ENCODE measurements at regions not wholly inside any gene's neighbourhood (a gene's known extent, or its start where the extent isn't known, plus 50 kb on each side); places are given as distances from the start of the nearest gene placed in this dataset.
A peak's percentile ranks its signal among the peaks of the same experiment; 100 is the strongest.
"Not testable (repeated sequence)": the region's sequence is repeated elsewhere in the genome, so short reads cannot be mapped to it uniquely, and the experiment has no call there.

DNA sequence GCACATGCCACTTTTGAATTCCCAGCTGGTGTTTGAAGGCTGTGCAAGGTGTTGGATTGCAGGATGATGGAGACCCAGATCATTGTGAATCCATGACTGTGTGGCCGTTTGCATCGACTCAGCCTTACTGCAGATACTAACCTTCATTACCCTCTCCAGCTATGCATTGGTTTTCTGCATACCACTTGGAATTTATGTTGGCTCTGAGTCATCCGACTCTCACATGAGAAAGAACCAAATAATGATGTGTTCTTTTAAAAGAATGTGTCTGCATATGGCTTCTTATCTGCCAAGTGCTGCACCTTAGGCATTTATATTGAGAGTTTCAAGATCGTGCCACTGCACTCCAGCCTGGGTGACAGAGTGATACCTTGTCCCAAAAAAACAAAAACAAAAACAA lies 106.7 kb upstream of the PRKX start:
- intact Hi-C loops (cut with DNase I; ENCODE audit: low total_unique reads): no loop called here
- no peak for TF ChIP-seq POLR2A (IDR thresholded peaks at IDR 0.05)
- TF ChIP-seq, protein P1, sequence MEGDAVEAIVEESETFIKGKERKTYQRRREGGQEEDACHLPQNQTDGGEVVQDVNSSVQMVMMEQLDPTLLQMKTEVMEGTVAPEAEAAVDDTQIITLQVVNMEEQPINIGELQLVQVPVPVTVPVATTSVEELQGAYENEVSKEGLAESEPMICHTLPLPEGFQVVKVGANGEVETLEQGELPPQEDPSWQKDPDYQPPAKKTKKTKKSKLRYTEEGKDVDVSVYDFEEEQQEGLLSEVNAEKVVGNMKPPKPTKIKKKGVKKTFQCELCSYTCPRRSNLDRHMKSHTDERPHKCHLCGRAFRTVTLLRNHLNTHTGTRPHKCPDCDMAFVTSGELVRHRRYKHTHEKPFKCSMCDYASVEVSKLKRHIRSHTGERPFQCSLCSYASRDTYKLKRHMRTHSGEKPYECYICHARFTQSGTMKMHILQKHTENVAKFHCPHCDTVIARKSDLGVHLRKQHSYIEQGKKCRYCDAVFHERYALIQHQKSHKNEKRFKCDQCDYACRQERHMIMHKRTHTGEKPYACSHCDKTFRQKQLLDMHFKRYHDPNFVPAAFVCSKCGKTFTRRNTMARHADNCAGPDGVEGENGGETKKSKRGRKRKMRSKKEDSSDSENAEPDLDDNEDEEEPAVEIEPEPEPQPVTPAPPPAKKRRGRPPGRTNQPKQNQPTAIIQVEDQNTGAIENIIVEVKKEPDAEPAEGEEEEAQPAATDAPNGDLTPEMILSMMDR (IDR thresholded peaks at IDR 0.05): no peak
- no peaks in the 10 kb centered on the region for H3K4me1 ChIP-seq

DNA sequence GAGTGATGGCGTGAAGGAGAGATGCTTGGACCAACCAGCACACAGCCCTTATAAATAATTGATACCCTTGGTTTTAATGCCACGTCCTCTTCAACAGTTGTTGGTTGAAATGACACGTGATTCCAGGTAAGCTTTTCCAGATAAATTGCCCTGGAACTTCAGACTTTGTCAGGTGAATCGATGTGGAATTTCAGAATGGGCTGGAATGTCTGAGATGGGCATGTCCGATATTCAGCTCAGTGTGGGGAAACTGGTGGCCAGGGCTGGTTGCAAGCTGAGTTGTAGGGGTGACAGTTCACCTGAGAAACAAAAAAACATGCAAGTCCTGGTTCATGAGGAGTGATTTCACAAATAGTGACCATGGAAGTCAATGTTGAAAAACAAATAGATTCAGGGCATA lies 104.0 kb upstream of the PRKX start:
- intact Hi-C loops (cut with DNase I; ENCODE audit: low total_unique reads); H3K27ac ChIP-seq; H3K27me3 ChIP-seq; H3K9me3 ChIP-seq; DNase-seq; H3K4me1 ChIP-seq; H3K4me3 ChIP-seq; H3K36me3 ChIP-seq: not testable (repeated sequence)

More for the DNA sequence above, 106.7 kb upstream of the PRKX start:
- Histone ChIP-seq H3K9me3 (no peaks in the 10 kb centered on the region), H3K36me3 (no peaks in the 10 kb centered on the region), H3K27me3 (no peaks in the 10 kb centered on the region), H3K27ac (no peak overlapping the region), H3K4me3 (no peak overlapping the region)
- DNase-seq: no peak

DNA sequence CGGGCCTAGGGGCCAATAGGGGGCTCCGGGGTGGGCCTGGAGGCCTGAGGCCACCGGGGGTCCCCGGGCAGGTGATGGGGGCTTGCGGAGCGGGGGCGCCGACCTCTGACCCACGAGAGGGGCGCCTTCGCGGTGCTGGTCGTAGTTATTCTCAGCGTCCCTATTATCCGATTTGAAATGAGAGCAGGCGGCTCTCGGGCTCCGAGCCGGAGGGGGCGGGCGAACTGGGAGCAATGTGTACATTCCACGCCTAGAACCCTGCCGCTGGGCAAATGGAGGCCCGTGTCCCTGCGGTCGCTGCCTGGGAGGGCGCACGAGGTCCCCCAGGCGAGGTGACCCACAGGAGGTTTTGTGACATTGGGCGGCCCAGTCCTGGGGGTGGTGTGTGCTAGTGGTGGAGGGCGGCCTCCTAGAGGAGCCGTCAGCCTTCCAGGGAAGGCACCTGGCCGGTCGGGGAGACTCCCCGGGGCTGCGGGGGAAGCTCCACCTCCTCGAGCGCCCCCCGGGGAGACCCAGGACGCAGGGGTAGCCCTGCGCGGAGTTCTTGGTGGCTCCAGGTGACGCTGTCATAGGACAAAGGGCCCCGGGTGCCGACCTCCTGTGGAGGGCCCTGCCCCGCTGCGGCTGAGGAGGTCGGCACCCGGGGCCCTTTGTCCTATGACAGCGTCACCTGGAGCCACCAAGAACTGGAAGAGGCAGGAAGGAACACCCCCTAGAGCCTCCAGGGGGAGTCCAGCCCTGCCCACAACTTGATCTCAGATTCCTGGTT lies 102.6 kb upstream of the PRKX start:
- DNase-seq: peak; percentile 48 to 53
- peak overlapping the region; percentile 95 to 97 for H3K27ac ChIP-seq
- TF ChIP-seq POLR2A (IDR thresholded peaks at IDR 0.05): no peak
- TF ChIP-seq, protein P1 (IDR thresholded peaks at IDR 0.05): no peak

DNA sequence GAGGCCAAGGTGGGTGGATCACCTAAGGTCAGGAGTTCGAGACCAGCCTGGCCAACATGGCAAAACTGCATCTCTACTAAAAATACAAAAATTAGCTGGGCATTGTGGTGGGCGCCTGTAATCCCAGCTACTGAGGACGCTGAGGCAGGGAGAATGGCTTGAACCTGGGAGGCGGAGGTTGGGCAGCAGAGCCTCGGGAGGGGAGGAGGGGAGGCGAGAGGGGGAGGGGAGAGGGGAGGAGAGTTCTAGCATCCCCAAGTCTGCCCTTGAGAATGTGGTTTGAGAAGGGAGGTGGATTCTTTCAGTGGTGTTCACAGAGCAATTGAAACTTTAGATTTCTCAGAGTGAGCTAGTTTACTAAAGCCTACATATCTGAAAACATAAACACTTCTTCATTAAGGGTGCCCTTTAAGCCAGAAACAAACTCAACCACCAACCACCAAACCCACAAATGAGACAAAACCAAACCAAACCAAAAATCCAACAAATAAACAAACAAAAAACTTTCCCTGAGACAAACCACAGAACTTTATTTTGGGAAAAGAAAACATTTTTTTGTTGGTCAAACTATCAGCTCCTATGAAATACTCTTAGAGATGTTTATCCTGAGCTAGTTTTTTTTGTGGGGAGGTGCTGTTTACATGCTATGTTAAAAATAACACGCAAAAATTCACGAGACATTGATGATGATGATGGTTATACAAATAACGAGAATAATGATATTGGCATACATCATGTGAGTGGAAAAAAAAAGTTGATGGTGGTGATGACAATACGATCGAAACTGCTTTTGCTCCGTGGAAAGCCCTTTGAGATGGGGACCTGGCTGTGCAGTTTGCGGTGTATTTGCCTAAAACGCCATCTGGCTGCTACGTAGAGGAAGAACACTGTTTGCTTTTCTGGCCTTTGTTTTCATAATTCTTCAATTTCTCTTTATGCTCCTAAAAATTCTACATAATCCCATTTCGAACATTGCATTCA lies 98.2 kb upstream of the PRKX start:
- TF ChIP-seq POLR2A (IDR thresholded peaks at IDR 0.05): no peak
- TF ChIP-seq, protein P1 (IDR thresholded peaks at IDR 0.05): peak; percentile 51 to 59 (median 54)
- DNase-seq: peak in 1 of 2 donors; percentile 18
- intact Hi-C loops (cut with DNase I; ENCODE audit: low total_unique reads): no loop called here
- Histone ChIP-seq H3K36me3 (no peaks in the 10 kb centered on the region), H3K4me3 (no peak overlapping the region), H3K27ac (no peak overlapping the region), H3K9me3 (no peaks in the 10 kb centered on the region), H3K4me1 (no peaks in the 10 kb centered on the region), H3K27me3 (peaks cover 0 to 13% of the 10 kb centered on the region in 2 donors)

More for the DNA sequence above, 102.6 kb upstream of the PRKX start:
- intact Hi-C loops (cut with DNase I; ENCODE audit: low total_unique reads): no loop called here
- Histone ChIP-seq H3K9me3 (no peaks in the 10 kb centered on the region), H3K27me3 (no peaks in the 10 kb centered on the region), H3K4me3 (peak overlapping the region; percentile 45 to 87), H3K4me1 (no peaks in the 10 kb centered on the region), H3K36me3 (no peaks in the 10 kb centered on the region)

DNA sequence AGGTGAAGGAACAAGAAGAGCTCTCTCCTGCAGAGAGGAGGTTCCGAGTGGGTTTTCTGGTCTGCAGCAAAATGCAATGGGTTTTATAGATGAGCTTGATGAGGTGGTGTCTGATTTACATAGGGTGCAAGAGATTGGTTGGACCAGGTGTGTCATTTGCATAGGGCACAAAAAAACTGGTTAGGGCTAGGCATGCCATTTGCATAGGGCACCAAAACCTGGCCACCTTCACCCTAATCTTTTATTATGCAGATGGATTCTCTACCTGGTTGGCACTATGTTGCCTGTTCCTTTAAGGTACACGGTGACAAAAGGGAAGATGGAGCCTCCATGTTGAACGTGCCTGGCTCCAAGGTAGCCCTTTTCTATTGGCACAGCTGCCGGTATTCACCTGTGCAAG lies 94.5 kb upstream of the PRKX start:
- intact Hi-C loops (cut with DNase I; ENCODE audit: low total_unique reads): no loop called here
- no peak for TF ChIP-seq POLR2A (IDR thresholded peaks at IDR 0.05)
- TF ChIP-seq, protein P1 (IDR thresholded peaks at IDR 0.05): no peak
- no peak overlapping the region for H3K4me3 ChIP-seq
- no peak for DNase-seq
- H3K36me3 ChIP-seq: no peaks in the 10 kb centered on the region
- no peak overlapping the region for H3K27ac ChIP-seq
- no peaks in the 10 kb centered on the region for H3K4me1 ChIP-seq
- no peaks in the 10 kb centered on the region for H3K9me3 ChIP-seq
- H3K27me3 ChIP-seq: peaks cover 0 to 13% of the 10 kb centered on the region in 2 donors

Measured in uterus (tissue), 3 donors.